Thymus (tissue), 11 donors: ENCODE measurements at regions not wholly inside any gene's neighbourhood (a gene's known extent, or its start where the extent isn't known, plus 50 kb on each side); places are given as distances from the start of the nearest gene placed in this dataset.
"Not testable (repeated sequence)": the region's sequence is repeated elsewhere in the genome, so short reads cannot be mapped to it uniquely, and the experiment has no call there.

Source experiments
- DNase-seq, 9 donors: peaks; one replicate each; pipeline ENCODE4 v3.0.0-alpha.2; 2013; ENCODE audit warnings: low spot score in 9 of 9, low read depth in 6 of 9, missing footprints in 1 of 9
- H3K27ac ChIP-seq, 2 donors: one replicate each; pipeline ENCODE4 v1.5.1; 2013; ENCODE audit warnings: control low read depth in 1 of 2, low read depth in 1 of 2, low read length in 1 of 2, mild to moderate bottlenecking in 1 of 2, moderate library complexity in 1 of 2
- H3K27me3 ChIP-seq, 2 donors: one replicate each; pipeline ENCODE4 v1.5.1; 2013; ENCODE audit warnings: low read length in 1 of 2; ENCODE audit not compliant: control insufficient read depth in 2 of 2, insufficient read depth in 1 of 2
- H3K36me3 ChIP-seq, 2 donors: one replicate each; pipeline ENCODE4 v1.5.1; 2013; ENCODE audit warnings: low read length in 1 of 2, mild to moderate bottlenecking in 1 of 2, moderate library complexity in 1 of 2; ENCODE audit not compliant: control insufficient read depth in 2 of 2, insufficient read depth in 2 of 2
- H3K4me1 ChIP-seq, 2 donors: one replicate each; pipeline ENCODE4 v1.5.1; 2013; ENCODE audit warnings: low read length in 2 of 2; ENCODE audit not compliant: control insufficient read depth in 2 of 2, insufficient read depth in 2 of 2
- H3K4me3 ChIP-seq, 2 donors: one replicate each; pipeline ENCODE4 v1.5.1; 2013; ENCODE audit warnings: low read length in 2 of 2, control low read depth in 1 of 2, mild to moderate bottlenecking in 1 of 2
- H3K9me3 ChIP-seq, 2 donors: one replicate each; pipeline ENCODE4 v1.5.1; 2013; ENCODE audit warnings: low read length in 1 of 2, mild to moderate bottlenecking in 1 of 2; ENCODE audit not compliant: control insufficient read depth in 2 of 2, insufficient read depth in 1 of 2
- whole genome bisulfite sequencing: extraction: QIAGEN DNeasy Blood & Tissue Kit; methylation state at CpG from one replicate; pipeline ENCODE4 v1.1.7; 2013; 5-methylcytosine and 5-hydroxymethylcytosine counted together
- donor health status: healthy.

- no peaks in the 10 kb centered on the region for H3K9me3 ChIP-seq
- WGBS, result 82% methylated on average over 1 of the region's 1 CpG
- DNase-seq, result no peak
- no peaks in the 10 kb centered on the region for H3K4me1 ChIP-seq
- no peaks in the 10 kb centered on the region for H3K36me3 ChIP-seq
- no peak overlapping the region for H3K27ac ChIP-seq
- no peaks in the 10 kb centered on the region for H3K27me3 ChIP-seq
- H3K4me3 ChIP-seq, result no peak overlapping the region
Observed at GRCh38 chr2:78251708-78252107, 729.5 kb upstream of the LRRTM4 start.

- DNase-seq, result no peak
- Histone ChIP-seq H3K4me1 (no peaks in the 10 kb centered on the region), H3K27me3 (no peaks in the 10 kb centered on the region), H3K27ac (no peak overlapping the region), H3K9me3 (no peaks in the 10 kb centered on the region), H3K4me3 (no peak overlapping the region), H3K36me3 (no peaks in the 10 kb centered on the region)
- 65% methylated on average over 2 of the region's 2 CpGs for WGBS
Observed at GRCh38 chr2:78260861-78261260, 738.7 kb upstream of the LRRTM4 start.

- Histone ChIP-seq H3K4me3 (no peak overlapping the region), H3K4me1 (no peaks in the 10 kb centered on the region), H3K27ac (no peak overlapping the region), H3K9me3 (no peaks in the 10 kb centered on the region), H3K36me3 (no peaks in the 10 kb centered on the region), H3K27me3 (no peaks in the 10 kb centered on the region)
- WGBS, result 89% methylated on average over 1 of the region's 1 CpG
- no peak for DNase-seq
Observed at GRCh38 chr2:78261454-78261853, 739.3 kb upstream of the LRRTM4 start.

GRCh38 chr2:78262089-78262488 lies 739.9 kb upstream of the LRRTM4 start:
- H3K36me3 ChIP-seq, DNase-seq, H3K4me3 ChIP-seq, H3K9me3 ChIP-seq, H3K4me1 ChIP-seq, H3K27me3 ChIP-seq, H3K27ac ChIP-seq: not testable (repeated sequence)
- WGBS, result 86% methylated on average over 10 of the region's 10 CpGs

- H3K4me1 ChIP-seq, result no peaks in the 10 kb centered on the region
- no peaks in the 10 kb centered on the region for H3K27me3 ChIP-seq
- H3K9me3 ChIP-seq, result no peaks in the 10 kb centered on the region
- H3K27ac ChIP-seq, result no peak overlapping the region
- no peak for DNase-seq
- no peaks in the 10 kb centered on the region for H3K36me3 ChIP-seq
- WGBS, result 92% methylated on average over 2 of the region's 2 CpGs
- no peak overlapping the region for H3K4me3 ChIP-seq
Observed at GRCh38 chr2:78262713-78263375, 740.7 kb upstream of the LRRTM4 start.

GRCh38 chr2:78263571-78263970 lies 741.4 kb upstream of the LRRTM4 start:
- DNase-seq, result no peak
- Histone ChIP-seq H3K27ac (no peak overlapping the region), H3K27me3 (no peaks in the 10 kb centered on the region), H3K4me1 (no peaks in the 10 kb centered on the region), H3K9me3 (no peaks in the 10 kb centered on the region), H3K36me3 (no peaks in the 10 kb centered on the region), H3K4me3 (no peak overlapping the region)
- WGBS, result 88% methylated on average over 1 of the region's 1 CpG

GRCh38 chr2:78264130-78264529 lies 742.0 kb upstream of the LRRTM4 start:
- no peak overlapping the region for H3K4me3 ChIP-seq
- H3K9me3 ChIP-seq, result no peaks in the 10 kb centered on the region
- WGBS, result 93% methylated on average over 2 of the region's 2 CpGs
- H3K4me1 ChIP-seq, result no peaks in the 10 kb centered on the region
- DNase-seq, result no peak
- no peaks in the 10 kb centered on the region for H3K27me3 ChIP-seq
- H3K27ac ChIP-seq, result no peak overlapping the region
- H3K36me3 ChIP-seq, result no peaks in the 10 kb centered on the region

GRCh38 chr2:78281164-78281563 lies 744.3 kb upstream of the REG3G start:
- Histone ChIP-seq H3K4me1 (no peaks in the 10 kb centered on the region), H3K4me3 (no peak overlapping the region), H3K9me3 (peaks cover 0 to 6% of the 10 kb centered on the region in 2 donors), H3K36me3 (no peaks in the 10 kb centered on the region), H3K27ac (no peak overlapping the region), H3K27me3 (no peaks in the 10 kb centered on the region)
- 90% methylated on average over 5 of the region's 5 CpGs for WGBS
- no peak for DNase-seq

GRCh38 chr2:78290581-78291214 lies 734.8 kb upstream of the REG3G start:
- Histone ChIP-seq H3K27ac (no peak overlapping the region), H3K9me3 (peaks cover 0 to 4% of the 10 kb centered on the region in 2 donors), H3K36me3 (no peaks in the 10 kb centered on the region), H3K27me3 (no peaks in the 10 kb centered on the region), H3K4me1 (no peaks in the 10 kb centered on the region), H3K4me3 (no peak overlapping the region)
- 90% methylated on average over 3 of the region's 3 CpGs for WGBS
- DNase-seq, result no peak
